NCI-H146 treated with DMSO at 0.1 percent for 48 hours (cell line): ENCODE measurements at regions not wholly inside any gene's neighbourhood (a gene's known extent, or its start where the extent isn't known, plus 50 kb on each side); places are given as distances from the start of the nearest gene placed in this dataset.
"Not testable (repeated sequence)": the region's sequence is repeated elsewhere in the genome, so short reads cannot be mapped to it uniquely, and the experiment has no call there.

Experiments
- DNase-seq: peaks from one replicate; lab custom pipeline; 2025; ENCODE audit not compliant: unreplicated experiment; lab: John Stamatoyannopoulos, UW

DNA sequence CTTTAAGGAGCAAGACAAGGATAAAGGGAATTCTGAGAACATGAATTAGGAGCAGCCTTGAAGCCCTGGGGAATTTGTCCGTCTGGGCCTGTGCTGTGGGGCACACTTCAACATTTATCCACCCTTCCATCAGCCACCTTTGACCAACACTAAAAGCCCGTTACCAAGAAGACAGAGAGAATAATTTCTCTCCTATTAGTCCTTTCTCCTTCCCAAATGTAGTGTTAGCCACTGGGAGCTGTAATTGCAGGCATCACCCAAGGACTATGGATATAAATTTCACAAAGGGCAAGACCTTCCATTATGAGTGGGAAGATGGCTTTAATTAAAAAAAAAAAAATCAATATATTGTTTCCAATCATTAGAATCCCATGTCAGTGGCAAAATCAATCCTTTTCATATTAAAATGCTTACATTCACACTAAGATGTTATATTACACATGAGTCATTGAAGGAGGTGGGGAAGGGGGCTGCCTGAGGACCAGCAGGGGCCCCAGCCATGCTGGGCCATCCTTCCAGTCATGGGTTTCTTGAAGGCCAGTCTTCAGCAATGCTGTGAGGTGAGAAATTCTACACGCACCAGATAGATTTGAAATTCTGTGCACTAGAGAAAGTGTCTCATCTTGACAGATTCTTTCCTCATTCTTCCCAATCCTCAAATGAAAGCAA lies 292.5 kb upstream of the NRP1 start:
- no peak for DNase-seq

DNA sequence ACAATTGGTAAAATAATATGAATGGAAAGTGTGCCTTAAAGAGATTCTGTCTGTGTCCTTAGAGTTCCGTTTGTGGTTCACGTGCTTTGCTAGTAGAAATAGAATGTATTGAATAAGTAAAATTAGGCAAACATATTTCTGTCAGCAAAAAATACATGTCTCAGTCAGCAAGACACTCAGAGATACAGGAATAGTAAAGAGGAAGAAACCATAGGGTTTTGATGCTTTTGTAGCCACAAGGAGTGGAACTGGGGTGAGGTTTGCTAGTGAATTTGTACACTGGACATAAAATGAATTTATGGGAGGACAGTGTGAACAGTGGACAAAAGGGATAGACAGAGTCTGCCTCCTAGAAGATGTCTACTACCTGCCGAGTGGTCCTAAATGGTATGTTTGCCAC lies 289.2 kb upstream of the NRP1 start:
- DNase-seq = no peak

DNA sequence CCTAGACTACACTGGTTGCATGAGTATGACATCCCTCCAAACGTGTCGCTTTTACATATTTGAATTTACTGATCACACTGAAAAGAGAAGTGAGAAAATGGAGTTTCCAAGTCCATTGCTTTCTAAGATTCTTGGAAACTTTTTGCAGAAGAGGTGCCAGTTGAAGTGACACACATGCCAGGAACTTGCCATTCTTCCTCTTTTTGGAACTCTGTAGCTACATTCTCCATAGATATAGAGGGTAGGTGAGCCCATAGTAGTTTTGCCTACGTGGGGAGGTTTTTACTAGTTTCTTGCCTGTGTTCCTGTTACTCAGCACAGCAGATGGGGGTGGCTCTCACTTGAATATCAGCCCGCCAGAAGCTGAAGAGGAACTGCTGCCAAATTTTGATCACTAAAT lies 286.6 kb upstream of the NRP1 start:
- no peak for DNase-seq

DNA sequence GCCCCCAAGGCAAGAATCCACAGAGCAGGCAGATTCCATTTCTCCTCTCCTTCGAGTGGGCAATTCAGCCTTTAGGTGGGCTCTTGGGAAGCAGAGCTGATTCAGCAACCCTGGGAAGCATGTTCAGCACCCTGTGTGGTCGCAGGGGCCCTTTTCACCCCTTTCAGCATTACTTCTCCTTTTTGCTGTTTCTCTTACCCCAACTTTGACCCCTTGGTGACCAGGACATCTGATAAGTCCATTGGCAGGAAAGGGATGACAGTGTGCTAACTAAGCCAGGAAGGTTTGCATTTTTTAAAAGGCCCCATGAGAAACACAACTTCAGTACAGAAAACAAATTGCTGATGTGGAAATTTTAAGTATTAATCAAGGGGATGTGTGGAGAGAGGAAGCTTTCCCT lies 283.7 kb upstream of the NRP1 start:
- DNase-seq = no peak

DNA sequence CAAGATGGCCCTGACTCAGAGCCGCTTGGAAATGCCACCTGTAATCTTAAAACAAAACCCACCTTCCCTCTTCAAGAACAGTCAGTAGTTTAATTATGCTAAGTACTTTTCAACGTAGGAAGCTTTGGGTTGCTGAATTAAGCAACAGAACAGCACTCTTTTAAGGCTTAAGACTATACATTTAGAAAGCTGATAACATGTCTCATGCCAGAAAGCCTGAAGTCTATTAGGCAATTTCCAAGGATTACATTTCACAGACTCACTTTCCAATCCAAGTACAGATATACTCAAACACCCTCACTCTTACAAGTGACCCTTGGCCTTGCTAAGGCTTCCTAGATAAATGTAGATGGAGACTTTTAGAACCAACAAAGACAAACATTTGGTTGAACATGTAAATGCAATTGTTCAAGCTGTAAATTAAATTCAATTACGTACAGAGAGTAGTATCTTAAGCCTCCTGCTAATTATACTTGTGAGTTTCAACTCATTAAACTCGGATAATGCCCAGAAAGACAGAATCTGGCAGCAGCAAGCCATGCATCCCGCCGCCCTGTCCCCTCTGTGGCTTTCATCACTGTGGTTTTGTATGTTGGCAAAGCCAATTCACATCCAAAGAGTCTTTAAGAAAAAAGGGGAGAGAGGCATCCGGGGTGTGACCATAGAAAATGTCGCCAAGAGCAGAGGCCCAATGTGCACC lies 283.1 kb upstream of the NRP1 start:
- no peak for DNase-seq

DNA sequence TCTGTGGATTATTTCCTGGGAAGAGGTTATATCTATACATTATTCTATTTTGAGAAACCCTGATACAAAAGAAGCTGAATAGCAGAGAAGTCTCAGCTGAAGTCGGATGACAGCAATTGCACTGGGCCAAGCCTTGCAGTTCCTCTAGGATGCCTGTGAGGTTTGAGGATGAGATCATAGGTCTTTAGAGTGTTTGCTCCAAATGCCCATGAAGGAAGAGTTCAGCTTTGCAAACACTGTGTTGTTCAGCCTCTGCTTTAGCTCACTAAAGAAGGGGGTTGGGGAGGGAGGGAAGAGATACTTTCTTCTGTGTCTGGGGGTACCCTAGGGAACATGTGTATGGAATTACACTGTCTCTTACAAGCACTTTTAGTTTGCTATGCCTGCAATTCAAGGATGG lies 282.5 kb upstream of the NRP1 start:
- DNase-seq = no peak

DNA sequence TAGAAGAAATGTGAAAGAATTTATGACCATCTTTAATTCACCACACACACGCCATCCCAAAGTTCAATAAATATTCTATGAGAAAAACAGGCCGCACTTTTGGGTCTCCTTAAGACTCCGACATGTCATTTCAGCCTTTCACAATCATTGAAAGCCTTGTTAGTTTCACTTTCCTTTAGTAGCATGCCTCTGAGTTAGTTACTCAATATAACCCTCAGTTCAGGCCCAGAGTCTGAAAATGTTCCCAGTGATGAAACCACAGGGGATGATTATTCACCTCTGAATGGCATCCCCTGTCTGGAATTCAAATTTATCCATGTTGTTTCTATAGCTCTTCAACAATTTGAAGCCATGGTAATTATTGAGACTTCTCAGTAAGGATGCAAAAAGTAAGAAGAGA lies 278.1 kb upstream of the NRP1 start:
- no peak for DNase-seq

DNA sequence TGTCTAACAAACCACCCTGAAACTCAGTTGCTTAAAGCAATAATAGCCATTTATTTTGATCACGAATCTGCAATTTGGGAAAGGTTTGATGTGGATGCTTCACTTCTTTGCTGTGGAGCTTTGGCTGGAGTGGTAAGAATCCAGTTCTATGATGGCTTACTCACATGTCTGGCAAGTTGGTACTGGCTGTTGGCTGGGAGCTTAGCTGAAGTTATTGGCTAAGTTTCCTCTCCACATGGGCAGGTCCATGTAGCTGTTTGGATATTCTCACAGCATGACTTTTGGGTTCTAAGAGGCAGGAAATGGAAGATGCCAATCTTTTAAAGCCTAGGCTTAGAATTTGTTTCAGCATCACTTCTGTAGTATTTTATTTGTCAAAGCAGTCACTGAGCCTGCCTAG lies 277.6 kb upstream of the NRP1 start:
- no peak for DNase-seq

DNA sequence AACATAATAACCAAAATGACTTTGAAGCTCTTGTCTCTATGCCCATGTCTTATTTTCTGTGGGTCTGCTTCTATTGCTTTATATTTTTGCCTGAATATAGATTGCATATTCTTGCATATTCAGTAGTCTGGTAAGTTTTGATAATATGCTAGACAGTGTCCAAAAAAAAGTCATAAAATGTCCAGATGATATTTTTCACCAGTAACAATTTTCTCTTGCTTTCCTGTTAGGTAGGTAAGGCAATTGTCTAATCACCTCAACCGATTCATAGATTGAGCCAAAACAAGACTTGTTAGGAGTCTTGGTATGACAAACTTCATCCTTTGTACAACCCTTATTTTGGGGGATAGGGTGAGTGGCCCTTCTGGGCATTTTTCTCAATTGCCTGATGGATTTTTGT lies 277.0 kb upstream of the NRP1 start:
- no peak for DNase-seq

DNA sequence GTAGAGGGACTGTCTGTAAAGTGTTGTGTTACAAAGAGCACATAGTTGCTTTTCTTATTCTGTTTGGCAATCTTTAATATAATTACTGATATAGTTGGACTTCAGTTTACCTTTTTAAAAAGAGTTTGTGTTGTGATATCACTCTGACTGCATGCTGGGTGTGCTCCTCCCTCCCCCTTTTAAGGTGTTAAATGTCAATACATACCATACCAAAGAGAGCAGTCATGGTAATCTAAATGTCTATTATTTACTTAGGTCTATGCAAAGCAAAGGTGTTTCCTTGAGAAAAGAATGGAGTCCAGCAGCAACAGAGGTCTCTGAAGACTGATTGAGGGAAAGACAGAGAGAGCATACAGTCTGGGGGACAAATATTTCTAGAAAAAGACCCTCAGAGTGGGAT lies 275.1 kb upstream of the NRP1 start:
- DNase-seq = no peak

DNA sequence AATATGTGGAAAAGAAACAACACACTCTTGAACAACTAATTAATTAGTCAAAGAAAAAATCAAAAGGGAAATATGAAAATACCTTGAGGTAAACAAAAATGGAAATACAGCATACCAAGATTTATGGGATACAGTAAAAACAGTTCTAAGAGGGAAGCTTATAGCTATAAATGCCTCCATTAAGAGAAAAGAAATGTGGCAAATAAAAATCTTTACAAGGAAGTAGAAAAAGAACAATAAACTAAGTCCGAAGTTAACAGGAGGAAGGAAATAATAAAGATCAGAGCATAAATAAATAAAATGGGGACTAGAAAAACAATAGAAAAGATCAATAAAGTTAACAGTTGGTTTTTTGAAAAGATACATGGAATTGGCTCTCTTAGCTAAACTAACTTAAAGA lies 267.8 kb upstream of the NRP1 start:
- DNase-seq = no peak

DNA sequence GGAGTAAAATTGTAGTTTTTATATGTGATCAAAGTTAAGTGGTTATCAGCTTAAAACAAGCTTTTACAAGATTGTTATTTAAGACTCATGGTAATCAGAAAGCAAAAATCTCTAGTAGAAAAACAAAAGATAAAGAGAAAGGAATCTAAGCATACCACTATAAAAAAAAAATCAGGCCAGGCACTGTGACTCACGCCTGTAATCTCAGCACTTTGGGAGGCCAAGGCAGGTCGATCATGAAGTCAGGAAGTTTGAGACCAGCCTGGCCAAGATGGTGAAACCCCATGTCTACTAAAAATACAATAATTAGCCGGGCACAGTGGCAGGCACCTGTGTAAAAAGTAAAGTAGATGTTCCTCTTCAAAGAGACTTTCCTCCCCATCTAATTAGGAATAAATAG lies 265.9 kb upstream of the NRP1 start:
- no peak for DNase-seq

DNA sequence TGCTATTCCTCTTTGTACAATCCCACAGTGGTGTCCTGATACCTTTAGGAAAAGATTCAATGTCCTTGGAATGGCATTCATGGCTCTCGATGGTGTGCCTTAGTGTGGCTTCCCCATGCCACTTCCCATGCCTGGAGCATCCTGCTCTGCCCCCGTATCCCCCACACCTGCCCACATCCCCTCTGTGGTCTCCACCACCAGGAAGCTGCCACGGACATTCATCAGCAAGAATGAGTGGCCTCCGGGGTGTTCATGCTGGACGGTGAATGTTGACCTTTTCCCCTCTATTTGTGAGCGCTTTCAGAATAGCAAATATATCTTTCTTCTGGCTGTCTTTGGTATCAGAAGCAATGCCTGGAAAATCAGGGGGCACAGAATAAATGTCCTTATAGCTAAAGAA lies 262.0 kb upstream of the NRP1 start:
- no peak for DNase-seq

DNA sequence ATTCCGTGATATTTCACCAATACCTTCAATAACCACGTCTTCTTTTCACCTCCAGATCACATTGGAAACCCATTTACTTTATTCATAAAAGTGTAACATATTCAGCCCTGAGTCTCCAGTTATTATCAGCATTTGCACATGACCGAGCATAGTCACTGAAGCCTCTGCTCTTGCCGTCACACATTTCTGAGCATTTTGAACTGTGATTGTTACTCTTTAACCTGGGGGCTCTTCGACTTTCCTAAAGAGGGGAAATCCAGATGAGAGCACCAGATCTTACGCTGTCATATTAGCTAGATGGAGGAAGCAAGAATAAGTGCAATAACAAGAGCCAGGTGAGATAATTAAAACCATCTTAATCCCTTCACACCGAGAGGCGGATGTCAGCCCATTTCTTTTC lies 260.0 kb upstream of the NRP1 start:
- no peak for DNase-seq

DNA sequence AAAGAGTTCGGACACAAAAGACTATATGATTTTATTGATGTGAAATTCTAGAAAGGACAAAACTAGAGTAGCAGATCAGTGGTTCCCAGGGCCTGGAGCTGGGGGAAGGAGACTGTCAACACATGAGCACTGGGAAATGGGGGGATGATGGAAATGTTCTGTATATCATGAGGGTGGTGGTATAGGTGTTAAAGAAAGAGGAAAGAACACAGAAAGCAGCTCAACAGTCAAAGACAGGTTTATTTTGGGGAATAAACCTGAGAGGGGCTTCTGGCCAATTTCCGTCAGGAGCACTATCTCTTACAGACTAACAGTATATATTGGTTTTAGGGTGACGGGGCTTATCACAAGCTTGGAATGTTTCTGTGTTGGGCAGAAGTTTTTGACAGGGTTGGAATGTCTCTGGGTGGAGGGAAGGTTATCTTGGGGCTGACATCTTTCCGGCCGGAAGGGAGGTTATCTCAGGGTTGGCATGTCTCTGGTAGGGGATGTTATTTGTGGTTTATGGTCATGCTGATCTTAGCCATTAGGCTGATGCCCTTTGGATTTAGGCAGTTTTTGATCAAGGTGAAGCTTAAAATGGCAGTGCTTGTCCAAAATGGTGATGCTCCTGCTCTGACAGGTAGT lies 254.6 kb upstream of the NRP1 start:
- DNase-seq = no peak

DNA sequence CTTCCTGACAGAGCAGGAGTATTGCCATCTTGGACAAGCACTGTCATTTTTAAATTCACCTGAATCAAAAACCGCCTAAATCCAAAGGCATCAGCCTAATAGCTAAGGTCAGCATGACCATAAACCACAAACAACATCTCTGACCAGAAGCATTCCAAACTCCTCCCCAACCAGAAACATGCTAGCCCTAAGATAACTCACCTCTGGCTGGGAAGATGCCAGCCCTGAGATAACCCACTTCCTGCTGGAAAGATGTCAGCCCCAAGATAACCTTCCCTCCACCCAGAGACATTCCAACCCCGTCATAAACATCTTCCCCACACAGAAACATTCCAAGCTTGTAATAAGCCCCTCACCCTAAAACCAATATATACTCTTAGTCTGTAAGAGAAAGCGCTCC lies 250.1 kb upstream of the NRP1 start:
- DNase-seq = not testable (repeated sequence)

DNA sequence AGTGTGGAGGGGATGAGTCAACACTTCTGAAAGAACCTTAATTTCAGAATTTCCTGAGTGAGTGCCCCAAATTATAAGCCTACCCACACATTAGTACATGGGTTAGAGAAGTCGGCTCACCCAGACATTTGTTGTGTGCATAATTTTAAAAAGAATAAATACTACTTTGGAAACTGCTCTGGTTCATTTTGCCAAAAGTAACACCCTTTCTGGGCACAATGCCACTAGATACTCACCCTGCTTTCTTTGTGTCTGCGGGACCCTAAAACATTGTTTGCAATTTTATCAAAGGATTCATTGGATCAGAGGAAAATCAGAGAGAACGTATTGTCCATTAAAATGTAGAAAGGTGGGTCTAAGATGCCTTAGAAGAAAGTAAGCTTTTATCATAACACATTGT lies 245.5 kb upstream of the NRP1 start:
- DNase-seq = no peak

DNA sequence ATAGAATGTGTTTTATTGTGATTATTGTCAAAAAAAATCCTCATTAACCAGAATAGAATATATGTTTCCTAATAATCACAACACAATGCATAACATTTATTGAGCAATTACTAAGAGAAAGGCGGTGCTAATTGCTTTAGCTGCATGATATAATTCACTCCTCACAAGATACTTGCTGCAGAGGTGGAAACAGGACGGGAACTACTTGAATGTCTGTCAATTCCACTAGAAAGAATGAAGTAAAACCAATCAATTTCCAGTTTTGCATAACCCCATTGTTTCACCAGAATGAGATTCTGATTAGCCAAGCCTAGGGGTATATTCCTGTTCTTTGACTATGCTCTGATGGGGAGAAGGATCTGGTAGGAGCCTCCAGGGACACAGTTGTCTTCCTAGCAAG lies 239.1 kb upstream of the NRP1 start:
- DNase-seq = no peak

DNA sequence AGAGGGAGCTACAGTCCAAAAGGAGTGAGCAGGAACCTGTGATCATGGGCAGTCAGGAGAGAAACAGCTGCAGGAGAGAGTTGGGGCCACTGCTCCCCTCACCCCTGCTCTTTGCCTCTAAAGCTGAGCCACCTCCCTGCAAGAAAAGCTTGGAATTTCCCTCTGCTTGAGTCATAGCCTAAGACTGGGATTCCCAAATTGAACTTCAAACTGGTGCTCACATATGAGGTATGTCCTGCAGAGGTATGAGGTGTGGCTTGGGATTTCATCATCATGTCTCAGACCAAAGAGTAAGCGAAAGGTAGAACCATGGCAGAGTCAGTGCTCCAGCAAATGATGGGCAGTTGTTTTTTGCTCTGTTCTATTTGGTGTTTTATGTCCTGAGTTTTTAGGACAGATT lies 237.1 kb upstream of the NRP1 start:
- DNase-seq = no peak

DNA sequence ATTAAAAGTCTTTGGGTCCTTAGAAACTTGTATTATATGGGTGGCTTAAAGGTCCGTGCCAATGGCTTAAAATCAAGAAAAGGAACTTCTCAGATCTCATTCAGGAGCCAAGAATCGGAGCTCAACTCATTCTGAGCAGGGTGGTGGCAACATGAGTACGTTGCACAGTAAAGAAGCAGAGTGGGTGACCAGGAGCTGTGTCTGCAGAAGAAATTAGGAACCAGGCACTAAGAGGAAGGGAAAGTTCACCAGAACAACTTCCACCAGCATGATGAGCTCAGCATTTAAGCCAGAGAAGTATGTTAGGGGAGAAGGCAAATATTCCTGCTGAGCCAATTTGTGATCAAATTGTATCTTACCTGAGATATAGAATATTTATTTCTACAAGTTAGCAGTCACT lies 236.0 kb upstream of the NRP1 start:
- no peak for DNase-seq

DNA sequence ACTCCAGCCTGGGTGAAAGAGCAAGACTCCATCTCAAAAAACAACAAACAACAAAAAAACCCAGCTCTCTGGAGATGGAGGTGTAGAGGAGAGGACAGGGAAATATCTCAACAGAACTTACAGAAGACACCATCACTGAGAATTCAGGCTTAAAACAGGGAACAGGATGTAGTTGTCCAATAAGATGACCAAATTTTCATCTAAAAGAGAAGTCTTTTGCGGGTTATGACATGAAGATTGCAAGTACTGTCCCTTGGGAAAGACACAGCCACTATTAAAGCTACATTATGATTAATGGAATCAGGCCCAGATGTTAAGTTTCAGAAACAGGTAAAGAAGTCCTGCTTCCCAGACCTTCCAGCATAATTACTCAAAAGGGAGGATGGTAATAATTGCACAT lies 235.2 kb upstream of the NRP1 start:
- DNase-seq = no peak

DNA sequence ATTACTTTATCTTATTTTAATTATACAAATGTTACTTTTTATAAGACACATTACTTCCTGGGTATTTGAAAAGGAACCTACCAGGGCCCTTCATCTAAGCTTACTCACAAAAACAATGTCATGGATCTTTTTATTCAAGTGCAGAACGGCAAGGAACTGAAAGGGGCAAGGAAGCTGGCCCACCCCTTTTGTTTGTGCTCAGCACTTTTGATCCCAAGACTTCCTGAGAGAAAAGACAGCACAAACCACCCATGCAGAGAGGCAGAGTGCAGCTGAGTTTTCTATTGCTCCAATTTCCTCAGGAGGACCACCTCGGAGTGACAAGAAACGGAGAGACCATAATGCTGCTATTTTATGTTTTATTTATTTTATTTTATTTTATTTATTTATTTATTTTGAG lies 232.0 kb upstream of the NRP1 start:
- no peak for DNase-seq

DNA sequence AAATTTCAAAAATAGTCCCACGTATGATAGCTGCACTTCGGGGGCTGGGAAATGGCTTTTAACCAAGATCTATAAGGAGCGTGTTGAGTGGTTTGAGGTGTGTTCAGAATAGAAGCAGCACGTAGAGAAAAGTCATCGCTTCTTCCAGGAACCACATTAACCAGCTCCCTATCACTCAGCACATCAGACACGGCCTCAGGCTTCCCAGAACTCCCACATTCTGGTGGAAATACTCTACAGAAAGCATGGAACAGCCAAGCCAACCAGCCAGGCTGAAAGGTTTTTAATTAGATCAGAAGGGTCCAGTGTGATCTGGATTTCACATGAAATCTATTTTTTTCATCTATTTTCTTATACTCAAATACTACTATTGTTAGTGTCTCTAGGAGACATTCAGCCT lies 231.5 kb upstream of the NRP1 start:
- DNase-seq = no peak
